Fibroblast of skin of left quadriceps (primary cell): ENCODE measurements at regions not wholly inside any gene's neighbourhood (a gene's known extent, or its start where the extent isn't known, plus 50 kb on each side); places are given as distances from the start of the nearest gene placed in this dataset.

Experiments used
- DNase-seq, 2 experiments: peaks; one replicate each; pipeline ENCODE4 v3.0.0-alpha.2; 2013; ENCODE audit warnings: low read depth in 2 of 2

DNA sequence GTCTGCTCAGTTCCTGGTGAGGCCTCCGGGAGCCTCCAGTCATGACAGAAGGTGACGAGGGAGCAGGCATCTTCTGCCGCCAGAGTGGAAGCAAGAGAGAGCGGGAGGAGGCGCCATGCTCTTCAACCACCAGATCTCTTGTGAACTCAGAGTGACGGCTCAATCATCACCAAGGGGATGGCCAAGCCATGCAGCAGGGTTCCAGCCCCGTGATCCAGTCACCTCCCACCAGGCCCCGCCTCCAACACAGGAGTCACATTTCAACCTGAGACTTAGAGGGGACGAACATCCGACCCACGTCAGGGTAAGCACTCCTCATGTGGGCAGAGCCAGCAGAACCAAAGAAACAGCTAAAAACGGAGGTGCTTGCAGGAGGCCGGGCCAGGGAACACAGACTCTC, 1470.5 kb downstream of the BRD1 start:
- DNase-seq = no peak

DNA sequence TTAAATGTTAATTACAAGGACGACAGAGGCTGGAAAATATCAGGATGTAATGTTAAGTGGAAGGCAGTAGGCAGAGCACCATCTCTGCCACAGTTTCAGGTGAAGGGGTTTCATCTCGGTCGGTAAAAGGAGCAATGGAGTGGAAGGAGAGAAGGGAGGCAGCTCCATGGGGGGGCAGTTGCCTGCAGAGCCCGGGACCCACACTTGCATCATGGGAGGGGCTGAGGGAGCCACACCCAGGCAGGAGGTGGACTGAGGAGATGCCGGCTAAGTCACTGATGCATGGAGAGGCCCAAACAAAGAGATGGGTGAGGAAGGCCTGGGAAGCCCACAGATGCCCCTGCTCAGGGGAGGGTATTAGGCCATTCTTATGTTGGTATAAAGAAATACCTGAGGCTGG, 1470.9 kb downstream of the BRD1 start:
- no peak for DNase-seq

DNA sequence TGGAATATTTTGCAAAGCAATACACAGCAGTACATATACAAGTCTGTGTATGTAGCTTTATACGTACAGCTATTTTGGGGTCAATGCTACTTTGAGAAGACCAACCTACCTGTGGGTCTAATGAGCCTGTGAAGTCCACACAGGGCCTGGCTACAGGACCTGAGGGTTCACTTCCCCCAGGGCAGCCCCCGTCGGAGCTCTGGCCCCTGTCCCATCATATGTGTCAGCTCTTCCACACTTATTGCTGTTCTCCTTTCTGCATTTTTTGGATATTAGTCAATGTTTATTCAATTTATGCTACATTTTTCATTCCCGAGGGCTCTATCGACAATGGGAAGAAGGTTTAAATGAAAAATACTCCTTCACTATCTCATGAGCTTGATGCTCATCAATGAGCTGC, 1473.6 kb downstream of the BRD1 start:
- no peak for DNase-seq

DNA sequence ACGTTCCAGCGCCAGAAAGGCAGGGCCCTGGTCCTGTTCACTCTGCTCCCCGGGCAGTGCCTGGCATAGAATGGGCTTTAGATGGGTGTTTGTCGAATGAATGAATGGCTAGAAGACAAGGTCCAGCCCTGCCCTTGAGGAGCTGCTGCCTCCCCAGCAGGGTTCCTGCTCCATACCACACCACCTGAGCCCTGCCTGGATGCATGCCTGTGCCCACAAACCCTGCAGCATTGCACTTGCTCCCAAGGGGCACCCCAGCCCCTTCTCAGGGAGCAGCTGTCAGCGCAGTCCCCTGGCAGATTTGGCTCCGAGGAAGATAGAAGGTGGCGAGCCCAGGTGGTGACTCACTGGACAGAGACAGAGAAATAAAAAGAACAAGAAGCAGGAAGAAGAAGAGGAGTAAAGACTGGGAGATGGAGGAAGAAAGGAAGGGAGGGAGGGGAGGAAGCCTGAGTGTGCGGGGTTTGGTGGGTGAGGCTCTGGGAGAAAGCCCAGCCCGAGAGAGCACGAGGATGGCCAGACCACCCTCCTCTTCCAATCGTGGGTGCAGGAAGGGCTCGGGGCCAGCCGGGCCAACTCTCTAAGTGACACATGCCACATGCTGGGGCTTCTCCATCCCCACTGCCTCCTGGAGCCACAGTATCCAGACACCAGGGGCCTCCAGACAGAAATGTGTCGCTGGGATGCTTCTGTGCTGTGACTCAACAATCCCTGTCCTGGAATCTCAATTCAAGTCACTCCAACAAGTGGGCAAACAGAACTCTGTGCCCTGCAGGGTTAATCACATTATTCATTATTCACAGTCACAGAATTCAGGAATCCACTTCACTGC, 1474.3 kb downstream of the BRD1 start:
- no peak for DNase-seq

DNA sequence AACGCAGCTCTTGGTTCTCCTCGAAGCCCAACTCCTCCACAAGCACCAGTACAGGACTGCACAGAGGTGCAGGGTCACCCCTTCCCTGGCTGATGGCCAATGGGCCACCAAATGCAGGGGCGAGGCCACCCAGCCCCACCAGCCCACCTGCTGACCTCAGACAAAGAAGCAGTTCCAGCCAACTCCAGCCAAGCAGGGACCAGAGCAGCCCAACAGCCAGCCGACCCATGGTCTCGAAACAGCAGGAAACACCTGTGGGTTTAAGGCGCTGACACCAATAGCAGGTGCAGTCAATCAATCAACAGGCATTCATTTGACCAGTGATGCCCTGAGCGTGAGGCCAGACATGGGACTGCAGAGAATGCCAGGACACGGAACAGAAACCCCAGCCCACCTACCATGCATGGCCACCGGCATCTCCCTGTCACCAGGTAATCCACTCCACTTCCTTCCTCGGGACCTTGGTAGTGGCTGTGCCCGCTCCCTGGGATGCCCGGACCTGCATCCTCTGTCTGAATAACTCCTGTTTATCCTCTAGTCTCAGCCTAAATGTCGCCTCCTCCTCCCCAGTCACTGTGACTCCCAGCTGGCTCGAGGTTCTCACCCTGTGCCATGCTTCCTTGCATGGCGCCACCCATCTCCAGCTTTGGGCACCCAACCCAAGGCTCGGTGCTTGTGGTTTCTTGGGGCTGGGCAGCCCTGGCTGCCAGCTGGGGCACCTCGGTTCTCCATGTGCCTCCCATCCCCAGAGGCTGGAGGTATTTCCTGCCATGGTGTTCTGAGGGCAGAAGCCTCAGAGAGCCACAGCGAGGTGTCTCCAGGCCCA, 1475.4 kb downstream of the BRD1 start:
- no peak for DNase-seq

DNA sequence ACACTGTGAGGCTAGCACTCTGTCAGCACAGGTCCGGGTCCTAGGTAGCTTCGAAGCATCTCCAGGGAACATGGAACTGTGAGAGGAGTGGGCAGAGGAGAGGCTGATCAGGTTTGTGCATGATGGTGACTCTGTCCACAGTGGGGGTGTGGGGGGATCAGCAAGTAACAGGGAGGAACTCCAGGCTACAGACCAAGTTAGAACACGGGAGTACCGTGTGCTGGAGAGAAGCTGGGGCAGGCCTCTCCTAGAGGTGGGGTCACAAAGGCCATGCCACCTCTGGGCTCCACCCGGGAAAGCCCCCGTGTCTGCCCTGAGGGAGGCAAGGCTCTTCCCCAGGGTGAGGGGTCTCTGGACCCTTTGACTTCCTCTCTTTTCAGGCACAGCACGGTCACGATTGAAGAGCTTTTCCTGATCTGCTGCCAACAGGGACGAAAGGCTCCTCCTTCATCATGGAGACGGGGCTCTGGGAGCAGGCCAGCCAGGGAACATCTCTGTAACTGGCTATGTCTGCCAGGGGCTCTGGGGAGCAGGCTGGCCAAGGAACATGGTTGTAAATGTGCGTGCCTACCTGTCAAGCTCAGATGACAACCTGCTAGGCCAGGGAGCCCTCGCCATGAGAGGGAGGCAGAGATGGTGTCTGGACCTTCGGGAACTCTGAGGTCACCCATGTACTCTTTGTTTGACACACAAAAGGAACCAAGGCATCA, 1476.1 kb downstream of the BRD1 start:
- DNase-seq = no peak

DNA sequence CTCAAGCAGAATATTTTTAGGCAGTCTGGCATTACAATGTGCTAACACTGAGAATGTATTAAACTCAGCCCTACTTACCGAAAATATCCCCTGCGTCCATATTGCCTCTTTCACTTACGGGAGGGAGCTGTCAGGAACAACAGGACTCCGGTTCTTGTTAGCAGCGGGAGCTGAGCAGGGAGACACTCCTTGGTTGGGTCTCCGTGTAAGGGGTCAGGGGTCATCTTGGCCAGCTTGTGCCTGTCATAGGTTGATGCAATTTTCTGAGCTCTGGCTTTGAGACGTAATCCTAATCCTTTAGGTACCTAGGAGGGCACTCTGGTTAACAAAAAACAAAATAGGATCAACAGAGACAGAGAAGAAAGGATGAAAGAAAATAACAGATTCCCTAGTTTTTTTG, 1477.2 kb downstream of the BRD1 start:
- DNase-seq = no peak

DNA sequence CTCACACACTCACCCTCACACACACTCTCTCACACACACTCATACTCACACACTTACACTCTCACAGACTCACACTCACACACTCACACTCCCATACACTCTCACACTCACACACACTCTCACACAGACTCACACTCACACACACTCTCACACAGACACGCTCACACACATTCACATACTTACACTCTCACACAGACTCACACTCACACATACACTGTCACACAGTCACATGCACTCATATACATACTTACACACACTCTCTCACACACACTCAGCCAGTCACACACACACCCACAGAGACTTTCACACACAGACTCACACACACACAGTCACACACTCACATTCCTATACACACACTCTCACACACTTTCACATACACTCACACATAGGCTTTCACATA, 1478.8 kb downstream of the BRD1 start:
- no peak for DNase-seq

DNA sequence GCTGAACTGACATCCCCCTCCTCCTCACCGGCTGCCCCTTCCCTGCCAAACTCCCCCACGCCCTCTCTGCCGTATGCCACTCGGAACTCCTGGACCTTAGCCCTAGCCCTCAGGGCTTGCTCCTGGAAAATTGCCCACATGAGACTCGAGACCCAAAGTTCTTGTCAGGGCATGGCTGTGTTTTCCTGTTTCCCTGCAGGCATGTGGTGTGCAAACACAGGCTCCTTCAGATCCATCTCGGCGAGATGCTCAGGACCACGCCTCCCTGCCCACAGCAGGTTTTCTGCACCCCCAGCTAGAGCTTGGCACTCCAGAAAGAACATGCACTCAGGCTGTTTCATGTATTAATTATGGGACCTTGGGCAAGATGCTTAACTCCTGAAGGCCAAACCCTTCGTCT, 1480.4 kb downstream of the BRD1 start:
- DNase-seq = no peak

DNA sequence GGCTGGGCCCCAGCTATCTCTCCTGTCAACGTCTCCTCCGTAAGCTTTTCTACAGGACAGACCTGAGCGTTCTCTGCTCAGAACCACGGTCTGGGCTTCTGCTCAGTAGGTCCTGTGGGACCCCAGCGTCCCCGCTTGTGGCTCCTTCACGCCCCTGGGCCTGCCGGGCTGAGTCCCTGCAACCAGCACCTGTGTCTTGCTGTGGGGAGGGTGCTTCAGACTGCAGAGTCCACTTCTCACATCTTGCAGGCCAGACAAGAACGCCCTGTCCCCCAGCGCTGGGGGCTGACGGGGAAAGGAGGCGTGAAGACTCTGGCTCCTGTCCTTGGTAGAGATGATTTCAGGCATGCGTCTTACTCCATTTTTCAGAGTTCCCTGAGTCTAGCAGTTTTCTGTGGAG, 1480.8 kb downstream of the BRD1 start:
- no peak for DNase-seq

DNA sequence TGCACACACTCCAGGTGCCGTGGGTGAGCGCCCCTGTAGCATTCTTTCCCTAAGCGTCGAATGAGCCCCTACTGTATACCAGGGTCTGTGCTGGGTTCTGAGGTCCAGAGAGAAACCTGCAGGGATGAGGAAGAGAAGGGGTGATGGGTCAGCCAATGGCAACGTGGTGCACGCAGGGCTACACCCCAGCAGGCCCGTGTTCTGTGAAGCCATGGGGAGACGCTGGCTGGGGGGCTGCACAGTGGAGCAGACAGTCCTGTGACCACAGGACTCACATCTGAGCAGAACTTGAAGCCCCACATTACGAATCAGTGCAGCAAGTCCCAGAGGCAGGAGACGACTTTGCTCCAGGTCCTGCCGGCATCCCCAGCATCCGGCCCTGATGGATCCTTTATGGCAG, 1481.4 kb downstream of the BRD1 start:
- no peak for DNase-seq

DNA sequence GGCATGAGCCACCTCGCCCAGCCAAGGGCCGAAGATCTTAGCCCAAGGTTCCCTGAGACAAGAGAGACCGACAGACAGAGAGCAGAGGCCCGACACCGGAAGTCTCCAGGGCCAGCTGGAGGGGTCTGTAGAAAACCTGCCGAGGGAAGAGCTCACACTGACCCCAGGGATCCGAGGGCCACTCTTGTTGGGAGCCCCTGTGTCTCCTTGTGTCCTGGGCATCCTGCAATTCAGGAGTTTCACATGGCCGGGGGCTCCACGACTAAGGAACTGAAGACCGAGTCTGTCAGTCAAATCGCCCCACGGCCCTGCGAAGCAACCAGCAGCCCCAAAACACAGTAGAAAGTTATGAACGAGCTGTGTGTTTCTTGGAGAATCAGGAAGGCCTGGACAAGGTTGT, 1482.0 kb downstream of the BRD1 start:
- no peak for DNase-seq

DNA sequence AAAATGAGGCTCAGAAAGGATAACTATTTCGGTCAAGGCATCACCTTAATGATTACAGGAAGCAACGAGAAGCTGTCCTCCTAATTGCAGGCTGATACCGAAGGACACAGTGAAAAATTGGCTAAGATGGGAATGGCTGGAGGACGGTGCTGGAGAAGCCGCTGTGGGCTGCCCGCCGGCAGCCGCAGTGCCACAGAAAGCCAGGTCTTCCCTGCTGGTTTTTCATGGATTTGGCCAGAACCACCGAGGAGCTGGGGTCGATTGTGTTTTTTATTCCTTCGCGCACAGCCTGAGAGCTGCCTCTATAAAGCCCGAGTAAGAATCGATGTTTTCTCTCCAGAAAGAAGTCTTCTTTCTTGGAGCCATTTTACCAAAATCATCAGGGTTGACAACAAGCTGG, 1484.2 kb downstream of the BRD1 start:
- DNase-seq = no peak

DNA sequence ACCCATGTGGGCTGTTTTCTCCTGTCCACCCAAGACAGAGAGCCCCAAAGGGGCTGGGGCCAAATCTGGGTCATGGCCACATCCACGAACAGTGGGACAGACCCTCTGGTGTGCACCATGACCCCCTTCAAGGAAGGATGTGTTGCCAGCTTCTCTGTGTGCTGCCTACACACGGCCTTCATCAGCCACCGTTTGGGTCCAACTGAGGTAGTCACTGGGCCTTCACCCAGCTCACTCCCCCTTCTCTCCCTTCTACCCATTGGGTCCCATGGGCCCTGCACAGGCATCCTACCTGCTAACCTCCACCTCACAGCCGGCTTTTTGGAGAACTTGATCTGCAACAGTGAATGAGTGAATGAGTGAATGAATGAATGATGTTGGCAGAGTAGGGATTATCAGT, 1484.9 kb downstream of the BRD1 start:
- no peak for DNase-seq

DNA sequence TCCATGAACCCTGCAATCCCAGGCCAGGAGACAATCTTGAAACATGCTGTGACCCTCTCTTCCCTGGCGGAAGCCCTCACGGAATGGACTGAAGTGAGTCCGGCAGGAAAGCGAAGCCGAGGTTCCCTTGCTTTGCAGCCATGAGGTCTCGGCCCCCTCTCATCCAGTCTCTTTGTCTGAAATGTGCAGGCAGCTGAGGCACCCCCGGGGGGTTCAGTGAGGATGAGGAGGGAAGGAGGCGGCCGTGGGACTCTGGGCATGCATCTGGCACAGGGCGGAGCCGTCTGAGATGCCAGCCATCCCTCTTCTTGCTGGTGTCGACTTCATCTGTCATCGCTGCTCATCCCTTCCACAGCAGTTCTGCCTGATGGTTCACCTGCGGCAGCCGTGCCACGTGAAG, 1485.7 kb downstream of the BRD1 start:
- no peak for DNase-seq

DNA sequence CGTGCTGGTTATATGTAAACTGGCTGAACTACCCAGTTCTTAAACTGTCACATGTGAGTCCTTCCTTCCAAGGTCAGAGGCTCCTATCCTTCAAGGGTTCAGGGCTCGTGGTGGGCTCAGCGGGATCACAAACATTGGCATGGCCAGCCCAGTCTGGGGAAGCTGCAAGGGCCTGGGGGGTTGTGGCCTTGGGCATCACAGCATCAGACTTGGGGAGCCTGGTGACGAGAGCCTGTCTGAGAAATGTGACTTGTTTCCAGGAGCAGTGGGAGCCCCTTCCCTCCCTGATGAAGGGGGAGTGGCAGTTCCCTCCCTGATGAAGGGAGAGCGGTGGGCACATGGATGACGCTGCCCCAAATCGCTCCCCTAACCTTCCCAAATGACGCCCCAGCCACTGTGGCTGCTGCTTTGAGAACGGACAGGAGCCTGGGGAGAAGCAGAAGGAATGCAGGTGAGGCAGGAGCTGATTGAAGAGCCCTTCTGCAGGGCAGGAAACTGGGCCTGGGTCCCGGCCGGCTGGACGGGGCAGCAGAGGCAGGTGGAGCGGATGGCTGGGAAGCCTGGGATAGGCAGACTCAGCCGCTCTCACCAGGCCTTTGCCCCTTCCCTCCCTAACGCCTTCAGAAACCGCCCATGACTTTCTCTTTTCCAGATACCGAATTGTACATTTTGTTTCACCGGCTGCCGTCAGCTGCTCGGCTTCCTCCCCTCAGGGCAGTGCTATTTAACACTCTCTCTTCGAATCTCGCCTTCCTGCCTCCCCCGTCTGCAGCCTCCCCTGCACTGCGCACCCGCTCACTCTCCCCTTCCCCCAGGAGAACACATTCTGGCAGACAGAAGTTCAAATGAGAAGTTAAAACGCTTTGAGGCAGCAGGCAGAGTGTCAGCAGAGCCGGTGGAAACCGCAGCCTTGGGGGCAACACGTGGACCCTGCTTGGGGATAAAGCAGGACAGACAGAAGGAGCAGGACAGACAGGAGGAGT, 1486.7 kb downstream of the BRD1 start:
- no peak for DNase-seq

DNA sequence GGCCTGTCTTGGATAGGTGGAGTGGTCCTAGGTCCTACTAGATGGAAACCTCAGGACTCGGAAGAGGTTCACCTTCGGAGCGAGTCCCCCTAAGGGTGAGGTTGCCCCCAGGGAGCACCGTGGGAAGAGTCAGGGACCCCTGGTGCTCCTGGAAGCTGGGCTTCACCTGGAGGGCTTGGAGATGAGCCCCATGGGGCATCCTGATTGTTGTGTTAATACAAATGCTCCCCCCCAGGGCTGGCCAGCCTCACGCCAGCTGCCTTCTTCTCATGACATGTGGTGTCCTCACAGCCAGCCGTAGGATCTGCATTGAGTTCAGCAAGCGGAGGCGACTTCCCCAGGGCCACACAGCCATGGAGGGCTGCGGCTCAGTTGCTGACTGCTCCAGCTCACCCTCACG, 1487.5 kb downstream of the BRD1 start:
- no peak for DNase-seq

DNA sequence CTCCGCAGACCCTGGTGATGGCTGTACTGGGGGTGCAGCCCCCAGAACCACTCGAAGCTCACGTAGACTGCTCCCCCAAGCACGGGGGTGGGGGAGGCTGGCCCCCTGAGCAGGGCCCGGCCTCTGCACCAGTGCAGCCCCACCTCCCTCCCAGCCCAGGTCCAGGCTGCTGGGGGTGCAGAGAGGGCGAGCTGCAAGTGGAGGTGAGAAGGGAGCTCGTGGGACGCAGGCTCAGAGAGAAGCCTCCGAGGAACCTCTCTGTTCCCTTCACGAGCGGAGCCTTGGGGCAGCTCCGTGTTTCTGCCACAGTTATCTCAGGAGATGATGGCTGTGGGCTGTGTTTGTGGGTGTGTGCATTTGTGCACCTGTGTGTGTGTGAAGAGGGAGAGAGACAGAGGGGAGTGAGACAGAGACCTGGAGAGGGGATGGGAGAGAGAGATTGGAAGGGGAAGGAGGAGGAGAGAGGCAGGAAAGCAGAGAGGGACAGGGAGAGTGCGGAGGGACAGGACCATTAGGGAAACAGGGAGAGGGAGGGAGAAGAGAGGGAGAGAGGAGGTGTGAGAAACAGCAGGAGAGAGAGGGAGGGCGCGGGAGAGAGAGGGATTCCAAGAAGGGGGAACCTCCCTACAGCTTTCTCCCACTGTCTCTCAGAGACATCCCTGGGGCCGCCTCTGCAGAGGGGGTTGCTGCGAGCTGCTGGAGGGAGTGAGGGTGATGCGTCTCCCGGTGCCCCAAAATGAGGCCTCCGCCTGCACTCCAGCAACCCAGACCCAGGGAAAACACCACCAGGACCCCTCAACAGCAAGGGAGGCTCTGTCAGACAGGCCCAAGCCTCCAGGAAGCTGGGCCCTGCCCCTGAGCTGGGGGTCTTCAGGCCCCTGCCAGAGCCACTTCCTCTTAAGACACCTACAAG, 1488.6 kb downstream of the BRD1 start:
- no peak for DNase-seq

DNA sequence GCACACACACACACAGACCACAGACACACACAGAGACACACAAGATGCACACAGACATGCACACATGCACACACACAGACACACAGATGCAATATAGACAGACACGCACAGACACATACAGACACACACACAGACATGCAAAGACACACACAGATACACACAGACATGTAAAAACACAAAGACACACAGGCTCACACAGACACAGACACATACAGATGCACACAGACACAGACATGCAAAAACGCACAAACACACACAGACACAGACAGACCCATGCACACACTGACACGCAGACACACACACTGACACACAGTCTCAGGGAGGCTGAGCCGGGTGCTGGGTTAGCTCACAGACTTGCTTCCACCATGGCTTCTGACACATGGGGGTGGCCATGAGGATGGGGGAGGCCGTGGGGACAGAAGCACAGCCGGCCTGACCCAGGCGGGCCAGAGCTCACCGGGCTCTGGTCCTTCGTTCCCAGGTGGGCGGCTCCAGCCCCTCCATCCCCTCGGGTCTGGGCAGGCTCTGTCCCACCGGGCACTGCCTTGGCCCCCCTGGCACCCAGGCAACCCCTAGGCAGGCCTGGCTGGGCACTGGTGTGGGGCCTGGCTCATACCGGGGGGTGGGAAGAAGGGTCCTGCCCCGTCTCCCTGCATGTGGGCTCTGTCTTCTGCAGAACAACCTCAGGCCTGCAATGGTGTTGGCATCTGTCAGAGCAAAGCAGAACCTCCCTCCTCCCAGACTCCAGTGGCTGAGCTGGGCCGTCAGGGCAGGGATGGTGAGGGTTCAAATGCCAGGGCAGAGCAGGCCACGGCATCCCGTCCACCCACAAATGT, 1489.5 kb downstream of the BRD1 start:
- no peak for DNase-seq
